Suprapubic skin (tissue), 4 donors: ENCODE measurements at regions not wholly inside any gene's neighbourhood (a gene's known extent, or its start where the extent isn't known, plus 50 kb on each side); places are given as distances from the start of the nearest gene placed in this dataset.

ENCODE experiments used
- CTCF ChIP-seq, 2 donors: fragments of 200-600 bp in 1 of 2; fragments of 450-650 bp in 1 of 2; sonication (generic) in 1 of 2; IDR thresholded peaks; one replicate each; pipeline ENCODE4 v1.5.1; 2016 to 2019; ENCODE audit warnings: antibody characterized with exemption in 2 of 2, mild to moderate bottlenecking in 1 of 2, moderate library complexity in 1 of 2
- EP300 ChIP-seq: sonication (generic); formaldehyde crosslinking; IDR thresholded peaks from one replicate; pipeline ENCODE4 v1.6.1; 2017; ENCODE audit warnings: antibody characterized with exemption
- POLR2A ChIP-seq, 2 donors: fragments of 450-650 bp; IDR thresholded peaks; one replicate each; pipeline ENCODE4 v1.6.1; 2017; ENCODE audit warnings: antibody characterized with exemption in 2 of 2, mild to moderate bottlenecking in 2 of 2, moderate library complexity in 2 of 2
- POLR2AphosphoS5 ChIP-seq, 3 donors: sonication (generic); formaldehyde crosslinking; IDR thresholded peaks; one replicate each; pipeline ENCODE4 v1.6.1; 2017; ENCODE audit warnings: antibody characterized with exemption in 3 of 3

GRCh38 chr4:170687751-170688150 is 598.0 kb upstream of the AADAT start:
- TF ChIP-seq CTCF (IDR thresholded peaks at IDR 0.05) (no peak), POLR2A (IDR thresholded peaks at IDR 0.05) (no peak), POLR2AphosphoS5 (IDR thresholded peaks at IDR 0.05) (no peak), EP300 (no peak)
